ENCODE measurements at regions not wholly inside any gene's neighbourhood (a gene's known extent, or its start where the extent isn't known, plus 50 kb on each side); places are given as distances from the start of the nearest gene placed in this dataset.

DNA sequence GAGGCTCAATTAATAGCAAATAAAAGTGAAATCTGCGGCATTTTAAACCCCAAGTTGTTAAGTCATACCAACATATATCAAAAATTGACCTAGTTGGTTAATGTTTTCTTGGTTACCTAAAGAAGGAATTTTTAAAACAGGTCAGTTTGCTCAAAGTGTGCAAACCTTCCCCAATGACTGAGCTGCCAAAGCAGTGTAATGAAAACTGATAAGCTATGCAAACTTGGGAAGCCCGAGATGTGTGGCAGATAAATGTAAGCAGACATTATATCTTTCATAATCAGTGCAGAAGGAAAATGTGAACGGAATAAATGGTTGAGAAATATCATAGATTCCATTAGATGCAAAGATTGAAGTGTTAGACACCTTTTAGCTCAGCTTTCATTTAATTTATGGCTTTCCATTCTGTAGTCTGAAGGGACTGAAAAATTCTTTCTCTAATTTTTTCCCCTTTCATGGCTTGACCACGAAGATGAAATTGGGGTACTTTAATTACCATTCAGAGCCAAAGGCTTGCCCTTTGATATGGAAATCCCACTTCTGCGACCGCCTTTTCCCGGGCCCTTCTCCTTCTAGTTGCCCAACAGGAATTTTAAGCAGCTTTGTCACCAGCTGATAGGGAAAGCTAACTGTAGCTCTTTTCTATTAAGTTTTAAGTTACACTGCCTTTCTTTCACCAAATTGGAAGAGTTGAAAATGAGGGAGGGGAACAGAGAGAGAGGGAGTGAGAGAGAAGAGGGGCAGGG is 306.6 kb upstream of the SOX5 start:
- DNase-seq: no peak

GRCh38 chr12:24252602-24253001 is 303.1 kb upstream of the SOX5 start:
- peak in 2 of 3 experiments; percentile 54 to 74 for DNase-seq

GRCh38 chr12:24246934-24247333 is 297.5 kb upstream of the SOX5 start:
- no peak for DNase-seq

DNA sequence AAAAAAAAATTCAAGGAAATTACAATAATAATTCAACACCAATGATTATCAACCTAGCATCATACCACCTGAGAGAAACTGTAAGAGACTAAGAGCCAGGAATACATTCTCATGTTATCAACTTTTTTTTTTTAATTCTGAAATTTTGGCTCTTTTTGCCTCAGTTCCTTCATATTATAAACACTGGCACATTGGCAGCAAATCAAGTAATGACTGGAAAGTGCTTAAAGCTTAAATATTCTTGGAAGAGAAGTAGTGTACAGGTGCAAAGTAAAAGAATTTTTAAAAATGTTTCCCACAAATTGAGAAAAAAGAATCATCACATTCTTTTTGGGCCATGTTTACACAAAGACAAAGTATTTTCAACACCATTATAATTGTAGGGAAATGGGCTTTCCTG is 296.9 kb upstream of the SOX5 start:
- no peak for DNase-seq

DNA sequence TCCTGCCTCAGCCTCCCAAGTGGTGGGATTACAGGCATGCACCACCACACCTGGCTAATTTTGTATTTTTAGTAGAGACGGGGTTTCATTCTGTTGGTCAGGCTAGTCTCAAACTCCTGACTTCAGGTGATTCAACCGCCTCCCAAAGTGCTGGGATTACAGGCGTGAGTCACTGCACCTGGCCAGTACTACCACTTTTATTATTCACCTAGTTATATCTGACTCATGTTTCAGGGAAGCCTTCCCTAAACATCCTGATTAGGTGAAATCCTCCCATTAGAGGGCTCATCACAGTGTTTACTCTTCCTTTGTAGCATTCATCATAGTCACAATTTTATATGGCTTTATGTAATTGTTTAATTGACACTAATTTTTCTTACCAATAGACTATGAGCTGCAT is 295.3 kb upstream of the SOX5 start:
- peak in 1 of 3 experiments; percentile 66 for DNase-seq

DNA sequence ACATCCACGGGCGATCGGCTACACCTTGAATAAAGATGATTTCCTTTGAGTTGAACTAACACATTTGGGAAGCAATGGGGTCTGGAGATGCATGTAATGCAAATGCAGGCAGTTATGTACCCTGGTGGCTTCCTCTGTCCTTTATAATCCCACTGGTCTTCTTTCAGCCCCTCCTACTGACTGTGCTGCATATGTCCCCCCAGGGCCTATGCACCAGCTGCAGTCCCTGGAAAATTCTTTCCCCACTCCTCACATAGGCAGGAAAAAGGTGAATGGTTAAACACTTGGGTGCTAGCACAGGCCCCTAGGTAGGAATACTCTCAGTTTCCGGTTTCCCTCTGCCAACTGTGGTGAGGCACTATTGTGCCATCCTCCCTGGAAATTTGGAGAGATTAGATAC is 294.8 kb upstream of the SOX5 start:
- DNase-seq: no peak

DNA sequence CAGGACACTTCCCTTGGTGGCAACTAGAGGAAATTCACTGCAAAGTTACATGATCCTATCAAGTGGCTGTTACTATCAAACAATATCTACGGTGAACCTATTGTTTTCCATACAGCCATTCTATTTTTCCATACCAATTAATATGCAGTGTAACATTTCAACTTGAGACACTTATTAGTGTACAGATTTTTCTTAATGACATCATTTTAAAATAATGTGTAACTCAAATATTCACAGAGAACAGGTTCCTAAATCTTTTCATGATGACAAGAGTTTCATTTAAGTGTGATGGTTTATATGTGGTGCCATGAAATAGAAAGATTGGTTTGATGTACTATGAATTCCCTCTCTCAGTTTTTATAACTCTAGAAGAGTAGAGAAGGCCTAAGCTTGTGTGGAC is 291.2 kb upstream of the SOX5 start:
- no peak for DNase-seq

DNA sequence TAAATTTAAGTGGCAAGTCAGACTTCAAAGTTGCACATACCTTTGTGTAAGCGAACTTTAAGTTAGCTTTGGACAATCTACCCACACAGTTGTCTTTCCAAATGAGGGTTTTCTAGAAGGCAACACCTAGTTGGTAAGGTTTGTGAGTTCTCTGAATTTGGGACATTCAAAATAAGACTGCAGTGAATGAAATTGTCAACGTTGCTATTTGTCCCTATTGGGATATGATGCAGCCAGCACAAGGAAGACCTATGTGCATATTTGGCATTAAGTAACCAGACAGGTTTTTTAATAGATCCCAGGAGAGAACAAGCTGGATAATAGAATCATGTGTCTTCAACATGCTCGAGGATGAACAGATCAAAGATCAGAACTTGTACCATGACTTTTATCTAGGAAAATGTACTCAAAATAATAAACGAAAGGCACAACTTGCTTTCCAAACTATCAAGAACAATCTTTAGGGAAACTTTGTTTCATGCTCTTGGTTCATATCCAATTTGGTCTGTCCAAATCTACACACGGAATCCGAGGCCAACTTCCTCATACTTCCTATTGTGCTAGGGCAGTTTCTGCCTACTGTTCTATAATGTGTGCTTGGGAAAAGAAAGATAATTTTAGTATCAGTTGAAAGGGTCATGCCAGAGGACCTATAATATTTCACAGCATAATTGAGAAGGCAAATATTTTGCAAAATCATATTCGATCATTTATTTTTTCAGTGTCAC is 284.2 kb upstream of the SOX5 start:
- DNase-seq: no peak

DNA sequence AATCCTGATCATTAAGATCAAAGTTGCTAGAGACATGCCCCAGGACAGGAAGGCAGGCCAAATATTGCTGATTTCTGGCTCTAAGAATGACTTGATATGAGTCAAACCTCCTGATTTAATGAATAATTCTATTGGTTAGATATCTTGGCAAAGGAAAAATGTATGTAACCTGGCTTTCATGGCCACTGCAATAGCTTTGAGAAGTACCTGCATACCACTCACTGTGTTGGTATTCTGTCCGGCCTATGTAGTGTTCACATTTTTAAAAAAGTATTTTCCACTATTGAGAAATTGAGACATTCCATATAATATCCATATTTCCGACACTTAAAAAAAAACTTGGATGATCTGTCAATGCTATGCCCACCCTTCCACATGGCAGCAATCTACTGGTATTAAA is 283.1 kb upstream of the SOX5 start:
- DNase-seq: no peak

DNA sequence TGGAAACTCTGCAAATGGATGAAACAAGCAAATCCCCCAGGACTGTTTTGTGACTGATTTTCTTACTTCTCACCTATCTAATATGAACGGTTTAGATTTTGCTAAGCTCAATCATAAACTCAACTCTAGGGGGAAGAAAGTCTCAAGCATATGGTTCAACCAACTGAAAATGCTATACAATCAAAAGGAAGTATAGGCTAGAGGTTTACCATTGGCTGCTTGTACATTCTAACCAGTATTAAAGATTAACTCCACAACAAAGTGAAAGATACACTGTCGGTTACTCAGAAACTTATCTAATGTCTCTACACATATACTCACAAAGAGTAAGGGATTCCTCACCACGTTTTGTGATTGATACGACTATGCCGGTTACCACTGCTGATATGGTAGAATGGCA is 281.8 kb upstream of the SOX5 start:
- no peak for DNase-seq

DNA sequence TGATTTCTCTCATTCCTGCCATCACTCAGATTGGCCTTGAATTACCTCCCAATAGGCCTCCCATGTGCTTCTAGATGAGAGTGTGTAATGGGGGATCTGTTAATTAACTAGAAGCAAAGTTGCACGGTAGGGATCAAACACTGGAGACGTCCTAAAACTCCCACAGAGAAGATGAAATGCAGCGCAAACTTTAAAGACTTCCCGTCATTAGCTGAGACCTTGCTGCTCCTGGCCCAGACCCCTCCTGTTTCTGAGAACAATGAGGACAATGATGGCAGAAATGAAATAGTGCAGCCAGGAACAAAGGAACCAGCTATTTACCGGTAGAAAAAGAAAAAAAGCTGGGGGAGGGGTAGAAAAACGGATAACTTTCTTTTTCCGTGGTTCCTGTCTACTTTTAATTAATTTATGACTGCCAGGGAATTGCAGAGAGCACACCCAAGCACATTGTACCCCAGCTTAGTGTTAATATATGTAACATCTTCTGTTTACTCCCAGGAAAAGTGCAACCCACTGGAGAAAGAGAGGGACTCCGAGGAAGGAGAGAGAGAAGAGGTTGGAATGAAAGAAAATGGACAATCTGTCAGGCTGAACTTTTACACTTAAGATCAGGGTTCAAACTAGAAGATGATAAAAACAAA is 280.7 kb upstream of the SOX5 start:
- DNase-seq: peak in 1 of 3 experiments; percentile 54

DNA sequence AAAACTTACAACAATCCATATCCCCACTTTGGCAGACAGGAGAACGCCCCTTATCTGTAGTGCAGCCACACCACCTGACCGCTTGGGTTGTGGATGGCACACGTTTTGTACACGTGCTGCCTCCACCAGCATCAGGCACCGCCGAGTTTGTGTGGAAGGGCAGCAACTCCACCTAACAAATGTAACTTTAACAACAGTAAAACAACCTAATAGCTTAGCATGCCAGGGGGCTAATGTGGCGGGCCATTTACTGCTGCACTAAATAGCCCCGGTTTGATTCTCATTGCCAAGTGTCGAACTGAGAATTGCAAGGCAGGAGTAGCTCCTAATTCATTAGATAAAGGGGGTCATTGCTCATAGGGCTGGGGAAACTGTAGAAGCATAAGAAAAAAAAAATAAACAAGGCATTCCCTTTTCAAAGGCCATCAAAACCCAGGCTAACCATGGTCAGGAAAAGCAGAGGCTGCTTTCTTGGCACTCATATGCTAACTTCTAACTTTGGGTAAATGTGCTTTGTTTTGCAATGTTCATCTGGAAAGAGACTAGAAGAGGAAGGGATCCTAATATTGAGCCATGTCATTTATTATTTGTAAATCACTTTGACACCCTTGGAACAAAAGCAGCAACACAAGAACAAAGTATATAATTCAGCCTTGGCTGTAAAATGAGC is 279.7 kb upstream of the SOX5 start:
- no peak for DNase-seq

GRCh38 chr12:24228371-24228770 is 278.9 kb upstream of the SOX5 start:
- no peak for DNase-seq

- DNase-seq: no peak
These were observed 278.1 kb upstream of the SOX5 start for GRCh38 chr12:24227551-24227950.

GRCh38 chr12:24226745-24227350 is 277.4 kb upstream of the SOX5 start:
- DNase-seq: no peak

DNA sequence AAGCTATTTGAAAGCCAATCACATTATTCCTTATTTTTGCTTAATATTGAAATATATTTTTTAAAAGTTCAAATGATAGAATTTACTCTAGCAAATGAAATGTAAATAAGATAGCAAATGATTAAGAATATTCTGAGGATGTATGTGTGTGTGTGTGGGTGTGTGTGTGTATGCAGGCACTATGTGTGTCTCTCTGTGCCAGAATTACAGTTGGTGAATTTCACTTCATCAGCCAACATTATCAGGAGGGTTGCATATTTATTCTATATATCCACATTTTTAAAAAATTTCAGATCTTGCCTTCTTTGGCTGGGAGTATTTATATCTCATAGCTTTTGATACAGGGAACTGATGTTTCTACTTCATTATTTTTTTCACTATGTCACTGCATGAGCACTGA is 274.9 kb upstream of the SOX5 start:
- no peak for DNase-seq

- no peak for DNase-seq
These were observed 274.5 kb upstream of the SOX5 start for GRCh38 chr12:24223926-24224325.

- no peak for DNase-seq
These were observed 273.5 kb upstream of the SOX5 start for GRCh38 chr12:24222968-24223367.

GRCh38 chr12:24212496-24212895 is 263.0 kb upstream of the SOX5 start:
- DNase-seq: peak in 2 of 3 experiments; percentile 74 to 96

- DNase-seq: peak in 2 of 3 experiments; percentile 42 to 66
These were observed 257.2 kb upstream of the SOX5 start for GRCh38 chr12:24206621-24207020.

DNA sequence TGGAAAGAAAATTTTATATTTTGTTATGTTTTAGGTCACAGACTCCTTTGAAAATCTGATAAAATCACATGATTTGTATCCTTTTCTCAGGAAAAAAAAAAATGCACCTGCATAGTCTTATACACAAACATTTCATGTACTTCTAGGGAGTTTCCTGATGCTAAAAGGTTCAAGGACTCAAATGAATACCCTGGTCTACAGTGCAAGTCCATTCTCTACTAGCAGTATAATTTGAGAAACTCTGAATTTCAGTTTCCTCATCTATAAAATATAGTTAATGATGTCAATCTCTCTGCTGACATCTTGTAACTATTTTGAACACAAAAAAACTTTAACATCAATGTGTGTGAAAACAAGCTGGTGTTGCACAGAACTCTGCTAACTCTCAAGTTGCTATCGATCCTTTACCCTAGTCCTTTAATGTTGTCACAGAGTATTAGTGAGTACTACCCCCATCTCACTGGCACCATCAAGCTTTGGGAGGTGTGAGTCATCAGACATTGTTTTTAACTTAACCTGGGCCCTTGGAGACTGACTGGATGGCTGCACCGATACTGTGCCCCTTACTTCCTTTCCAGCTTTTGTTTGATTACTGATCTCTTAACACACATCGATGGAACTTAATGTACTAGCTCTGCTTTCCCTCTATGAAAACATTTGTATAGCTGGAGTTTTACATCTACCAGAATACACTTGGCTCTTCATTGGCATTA is 251.9 kb upstream of the SOX5 start:
- no peak for DNase-seq

DNA sequence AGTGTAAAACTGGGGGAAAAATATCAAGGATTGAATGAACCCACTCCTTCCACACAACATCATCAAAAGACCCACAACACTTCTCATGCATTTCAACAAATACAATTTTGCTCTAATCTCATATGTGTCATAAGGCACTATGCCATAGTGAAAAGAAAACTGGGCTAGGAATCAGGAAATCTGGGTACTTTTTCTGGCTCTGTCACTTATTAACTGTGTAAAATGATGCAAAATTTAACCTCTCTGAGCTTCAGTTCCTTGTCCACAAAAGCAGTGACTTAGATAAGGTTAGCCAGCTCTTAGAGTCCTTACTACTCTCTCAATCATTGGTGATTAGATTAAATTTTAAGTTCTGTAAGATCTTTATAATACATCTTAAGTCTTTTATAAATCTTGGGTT is 250.5 kb upstream of the SOX5 start:
- no peak for DNase-seq
